GM21529 (cell line): ENCODE measurements at regions not wholly inside any gene's neighbourhood (a gene's known extent, or its start where the extent isn't known, plus 50 kb on each side); places are given as distances from the start of the nearest gene placed in this dataset.

Source experiments
- ATAC-seq: cut with Tn5 transposase; IDR thresholded peaks from one replicate; pipeline ENCODE4 v1.9.1; 2021; ENCODE audit not compliant: unreplicated experiment

- ATAC-seq: no peak
Observed at GRCh38 chr7:131276190-131276589, 51.5 kb upstream of the MKLN1 start.

GRCh38 chr7:131276748-131277147 is 50.9 kb upstream of the MKLN1 start:
- no peak for ATAC-seq
